Gastrocnemius medialis (tissue), 4 donors: ENCODE measurements at regions not wholly inside any gene's neighbourhood (a gene's known extent, or its start where the extent isn't known, plus 50 kb on each side); places are given as distances from the start of the nearest gene placed in this dataset.

ENCODE experiments used
- ATAC-seq, 2 donors: fragments of 150-250 bp; one replicate each; pipeline ENCODE4 v1.9.1; 2016
- DNase-seq, 2 donors: peaks; one replicate each; pipeline ENCODE4 v3.0.0-alpha.2; 2019
- H3K27ac ChIP-seq, 4 donors: fragments of 200-600 bp; sonication (generic); 1 replicate in 1 of 4; 2 replicates in 3 of 4; pipeline ENCODE4 v1.5.1; 2016 to 2018; ENCODE audit warnings: mild to moderate bottlenecking in 2 of 4, moderate library complexity in 1 of 4
- H3K27me3 ChIP-seq, 3 donors: fragments of 200-600 bp; sonication (generic) in 2 of 3; 1 replicate in 1 of 3; 2 replicates in 2 of 3; pipeline versions ENCODE4 v1.5.1 to v1.6.0; 2016 to 2019; ENCODE audit warnings: mild to moderate bottlenecking in 1 of 3, moderate library complexity in 1 of 3
- H3K36me3 ChIP-seq, 2 donors: fragments of 200-600 bp; sonication (generic) in 1 of 2; one replicate each; pipeline ENCODE4 v1.5.1; 2017 to 2018
- H3K4me1 ChIP-seq, 2 donors: fragments of 200-600 bp; sonication (generic) in 1 of 2; one replicate each; pipeline ENCODE4 v1.5.1; 2016 to 2017; ENCODE audit warnings: mild to moderate bottlenecking in 2 of 2
- H3K4me3 ChIP-seq, 4 donors: fragments of 200-600 bp; sonication (generic) in 3 of 4; 1 replicate in 1 of 4; 2 replicates in 3 of 4; pipeline ENCODE4 v1.5.1; 2016 to 2019; ENCODE audit warnings: mild to moderate bottlenecking in 2 of 4
- H3K9me3 ChIP-seq, 3 donors: fragments of 200-600 bp; sonication (generic) in 2 of 3; 1 replicate in 1 of 3; 2 replicates in 2 of 3; pipeline ENCODE4 v1.5.1; 2016 to 2019
- POLR2A ChIP-seq, 2 donors: fragments of 450-650 bp; IDR thresholded peaks; one replicate each; pipeline ENCODE4 v1.6.1; 2017; ENCODE audit warnings: antibody characterized with exemption in 2 of 2, mild to moderate bottlenecking in 2 of 2, moderate library complexity in 2 of 2
- in situ Hi-C, 4 donors: fragments of 200-750 bp; cut with MboI; loops; one replicate each; pipeline versions ENCODE4 v1.15.0 to v1.8.0; 2017; ENCODE audit warnings: low sequenced_read_pairs in 4 of 4
- intact Hi-C: fragments of 100-400 bp; cut with DNase I; formaldehyde crosslinking; loops from one replicate; pipeline ENCODE4 v1.15.1; 2023; ENCODE audit warnings: low total_unique reads
- TF ChIP-seq, protein P1 (sequence below), 5 experiments: fragments of 450-650 bp in 3 of 5; fragments of 200-600 bp in 2 of 5; sonication (generic) in 2 of 5; IDR thresholded peaks in 4 of 5; conservative IDR thresholded peaks in 1 of 5; 1 replicate in 4 of 5; 2 replicates in 1 of 5; pipeline ENCODE4 v1.5.1; 2016 to 2019; ENCODE audit warnings: antibody characterized with exemption in 5 of 5, mild to moderate bottlenecking in 3 of 5, moderate library complexity in 3 of 5

DNA sequence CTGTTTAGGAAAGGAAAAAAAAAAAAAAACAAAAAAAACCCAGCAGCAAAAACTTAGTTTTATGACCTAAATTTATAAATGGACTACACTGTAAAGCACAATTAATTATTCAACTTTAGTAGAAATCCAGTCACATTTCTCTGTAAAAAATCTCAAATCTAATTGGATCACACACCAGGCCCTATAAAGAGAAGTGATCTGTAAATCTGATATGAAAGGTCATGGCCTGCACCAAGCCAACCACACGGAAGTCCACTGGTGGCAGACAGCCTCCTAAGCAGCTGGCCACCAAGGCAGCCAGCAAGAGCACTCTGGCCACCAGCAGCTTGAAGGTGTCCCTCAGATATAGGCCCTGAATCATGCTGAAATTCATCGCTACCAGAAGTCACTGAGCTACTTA, 131.6 kb downstream of the HFE start:
- intact Hi-C loops = no loop called here
- Histone ChIP-seq H3K36me3 (no peaks in the 10 kb centered on the region), H3K4me1 (peaks cover 0 to 20% of the 10 kb centered on the region in 2 donors), H3K4me3 (no peak overlapping the region), H3K9me3 (no peaks in the 10 kb centered on the region), H3K27me3 (peaks cover 91 to 99% (median 95%) of the 10 kb centered on the region in 3 donors), H3K27ac (no peak overlapping the region)
- in situ Hi-C loops = no loop called here
- DNase-seq (no peak), ATAC-seq (no peak)
- TF ChIP-seq, protein P1, sequence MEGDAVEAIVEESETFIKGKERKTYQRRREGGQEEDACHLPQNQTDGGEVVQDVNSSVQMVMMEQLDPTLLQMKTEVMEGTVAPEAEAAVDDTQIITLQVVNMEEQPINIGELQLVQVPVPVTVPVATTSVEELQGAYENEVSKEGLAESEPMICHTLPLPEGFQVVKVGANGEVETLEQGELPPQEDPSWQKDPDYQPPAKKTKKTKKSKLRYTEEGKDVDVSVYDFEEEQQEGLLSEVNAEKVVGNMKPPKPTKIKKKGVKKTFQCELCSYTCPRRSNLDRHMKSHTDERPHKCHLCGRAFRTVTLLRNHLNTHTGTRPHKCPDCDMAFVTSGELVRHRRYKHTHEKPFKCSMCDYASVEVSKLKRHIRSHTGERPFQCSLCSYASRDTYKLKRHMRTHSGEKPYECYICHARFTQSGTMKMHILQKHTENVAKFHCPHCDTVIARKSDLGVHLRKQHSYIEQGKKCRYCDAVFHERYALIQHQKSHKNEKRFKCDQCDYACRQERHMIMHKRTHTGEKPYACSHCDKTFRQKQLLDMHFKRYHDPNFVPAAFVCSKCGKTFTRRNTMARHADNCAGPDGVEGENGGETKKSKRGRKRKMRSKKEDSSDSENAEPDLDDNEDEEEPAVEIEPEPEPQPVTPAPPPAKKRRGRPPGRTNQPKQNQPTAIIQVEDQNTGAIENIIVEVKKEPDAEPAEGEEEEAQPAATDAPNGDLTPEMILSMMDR (IDR thresholded peaks at IDR 0.05 in 4 of 5, conservative IDR thresholded peaks at IDR 0.05 in 1 of 5) = no peak
- no peak for TF ChIP-seq POLR2A (IDR thresholded peaks at IDR 0.05)

DNA sequence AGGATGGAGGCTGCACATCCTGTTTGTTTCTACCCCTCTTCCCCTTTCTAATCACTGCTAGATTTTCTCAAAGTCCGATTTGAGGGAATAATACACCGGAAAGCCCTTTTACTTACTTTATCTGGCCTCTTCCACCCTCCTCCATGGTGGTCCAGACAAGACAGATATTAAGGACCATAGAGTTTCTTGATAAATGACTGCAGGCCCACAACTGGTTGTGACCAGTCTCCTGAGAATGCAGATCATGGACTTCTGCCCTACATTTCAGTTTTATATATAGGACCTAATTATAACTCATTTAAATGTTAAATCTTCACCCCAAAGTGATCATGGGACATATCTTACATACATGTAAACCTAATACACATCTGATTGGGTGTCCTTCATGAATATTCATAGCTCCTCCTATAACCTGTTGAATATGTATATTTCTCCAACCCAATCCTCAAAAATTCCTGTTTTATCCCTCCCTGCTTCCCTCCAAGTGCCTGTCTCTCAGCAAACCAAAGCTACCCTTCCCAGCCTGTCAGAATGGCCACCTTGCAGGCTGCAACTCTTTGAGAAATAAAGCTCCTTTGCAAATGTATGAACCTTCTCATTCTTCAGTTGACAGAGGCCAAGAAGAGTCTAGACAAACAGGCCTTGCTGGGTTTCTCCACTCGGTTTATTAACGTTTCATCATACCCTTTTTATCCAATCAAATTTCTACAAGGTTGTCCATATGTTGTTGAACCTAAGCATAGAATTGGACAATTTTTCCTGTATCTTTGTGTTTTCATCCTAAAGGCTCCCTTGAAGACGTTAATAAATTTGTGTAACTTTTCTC, 133.1 kb downstream of the HFE start:
- intact Hi-C loops (loop anchor here (5.0 to 10.0 kb wide), 2 partner anchors 54 to 163 kb away; a partner anchor contains a TSS), in situ Hi-C loops (no loop called here)
- TF ChIP-seq, protein P1 (IDR thresholded peaks at IDR 0.05 in 4 of 5, conservative IDR thresholded peaks at IDR 0.05 in 1 of 5) = no peak
- no peak for TF ChIP-seq POLR2A (IDR thresholded peaks at IDR 0.05)
- no peak for DNase-seq
- no peak for ATAC-seq
- peaks cover 0 to 18% of the 10 kb centered on the region in 2 donors for H3K4me1 ChIP-seq
- no peak overlapping the region for H3K4me3 ChIP-seq
- H3K27me3 ChIP-seq = peaks cover 91 to 99% (median 97%) of the 10 kb centered on the region in 3 donors
- no peaks in the 10 kb centered on the region for H3K36me3 ChIP-seq
- H3K9me3 ChIP-seq = no peaks in the 10 kb centered on the region
- H3K27ac ChIP-seq = no peak overlapping the region

DNA sequence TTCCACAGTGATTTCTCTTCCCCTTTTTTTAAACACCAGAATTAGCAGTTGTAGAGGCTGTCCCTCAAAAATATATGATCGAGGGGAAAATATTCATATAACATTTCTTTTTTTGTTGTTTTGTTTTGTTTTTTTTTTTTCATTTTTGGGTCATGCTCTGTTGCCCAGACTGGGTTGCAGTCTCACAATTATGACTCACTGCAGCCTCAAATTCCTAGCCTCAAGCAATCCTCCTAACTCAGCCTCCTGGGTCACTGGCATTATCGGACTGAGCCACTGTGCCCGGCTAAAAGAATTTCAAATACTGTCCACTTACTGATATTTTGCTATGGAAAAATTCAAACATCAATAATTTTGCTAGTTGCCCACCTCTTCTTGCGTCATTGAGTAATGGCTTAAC, 134.0 kb downstream of the HFE start:
- DNase-seq (no peak), ATAC-seq (no peak)
- H3K9me3 ChIP-seq = no peaks in the 10 kb centered on the region
- peaks cover 90 to 99% (median 96%) of the 10 kb centered on the region in 3 donors for H3K27me3 ChIP-seq
- H3K36me3 ChIP-seq = no peaks in the 10 kb centered on the region
- no peak overlapping the region for H3K27ac ChIP-seq
- TF ChIP-seq POLR2A (IDR thresholded peaks at IDR 0.05) = no peak
- TF ChIP-seq, protein P1 (IDR thresholded peaks at IDR 0.05 in 4 of 5, conservative IDR thresholded peaks at IDR 0.05 in 1 of 5) = no peak
- in situ Hi-C loops = no loop called here
- no peak overlapping the region for H3K4me3 ChIP-seq
- peaks cover 0 to 10% of the 10 kb centered on the region in 2 donors for H3K4me1 ChIP-seq
- intact Hi-C loops = loop anchor here (5.0 to 10.0 kb wide), 2 partner anchors 54 to 164 kb away; a partner anchor contains a TSS

DNA sequence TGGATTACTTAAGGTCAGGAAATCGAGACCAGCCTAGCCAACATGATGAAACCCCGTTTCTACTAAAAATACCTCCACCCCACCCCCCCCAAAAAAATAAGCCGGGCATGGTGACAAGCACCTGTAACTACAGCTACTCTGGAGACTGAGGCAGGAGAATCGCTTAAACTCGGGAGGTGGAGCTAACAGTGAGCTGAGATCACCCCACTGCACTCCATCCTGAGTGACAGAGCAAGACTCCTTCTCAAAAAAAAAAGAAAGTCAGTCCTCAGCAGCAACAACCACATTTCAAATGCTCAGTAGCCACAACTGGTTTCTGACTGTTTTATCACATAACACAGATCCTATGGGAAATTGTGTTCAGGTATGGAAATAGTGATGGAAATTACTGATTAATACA, 135.3 kb downstream of the HFE start:
- Histone ChIP-seq H3K36me3 (no peaks in the 10 kb centered on the region), H3K4me3 (no peak overlapping the region), H3K27ac (no peak overlapping the region), H3K4me1 (no peaks in the 10 kb centered on the region), H3K9me3 (no peaks in the 10 kb centered on the region), H3K27me3 (peaks cover 79 to 92% (median 86%) of the 10 kb centered on the region in 3 donors)
- intact Hi-C loops = loop anchor here (5.0 to 10.0 kb wide), 2 partner anchors 52 to 165 kb away; a partner anchor contains a TSS
- TF ChIP-seq, protein P1 (IDR thresholded peaks at IDR 0.05 in 4 of 5, conservative IDR thresholded peaks at IDR 0.05 in 1 of 5) = no peak
- no peak for TF ChIP-seq POLR2A (IDR thresholded peaks at IDR 0.05)
- in situ Hi-C loops = no loop called here
- ATAC-seq = no peak
- no peak for DNase-seq
